GM12872 (cell line): ENCODE measurements at regions not wholly inside any gene's neighbourhood (a gene's known extent, or its start where the extent isn't known, plus 50 kb on each side); places are given as distances from the start of the nearest gene placed in this dataset.

ENCODE experiments used
- CTCF ChIP-seq: IDR thresholded peaks from 3 replicates; pipeline ENCODE4 v1.5.1; 2011; ENCODE audit warnings: low read depth, mild to moderate bottlenecking, low read length, moderate library complexity; ENCODE audit not compliant: insufficient read depth

GRCh38 chr21:15434163-15434905 is 295.4 kb upstream of the USP25 start:
- no peak for TF ChIP-seq CTCF

GRCh38 chr21:15436031-15436430 is 293.8 kb upstream of the USP25 start:
- TF ChIP-seq CTCF: no peak

DNA sequence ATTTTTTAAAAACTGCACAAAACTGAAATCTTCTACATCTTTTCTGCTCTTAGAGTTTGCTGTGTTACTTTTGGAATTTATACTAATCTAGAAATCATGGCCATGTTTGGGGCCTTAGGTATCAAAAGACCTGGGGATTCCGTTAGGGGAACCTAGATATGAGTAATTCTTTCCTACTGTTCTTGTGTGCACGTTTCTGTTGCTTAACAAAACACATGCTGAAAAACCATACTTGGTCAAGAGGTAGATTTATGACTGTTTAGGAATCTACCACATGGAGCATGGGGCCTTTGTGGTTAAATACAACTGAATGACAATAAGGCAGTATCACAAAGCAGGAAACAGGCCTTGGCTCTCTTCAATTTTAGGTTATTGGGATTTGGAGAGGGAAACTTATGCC is 291.9 kb upstream of the USP25 start:
- no peak for TF ChIP-seq CTCF

GRCh38 chr21:15439726-15440125 is 290.1 kb upstream of the USP25 start:
- no peak for TF ChIP-seq CTCF

DNA sequence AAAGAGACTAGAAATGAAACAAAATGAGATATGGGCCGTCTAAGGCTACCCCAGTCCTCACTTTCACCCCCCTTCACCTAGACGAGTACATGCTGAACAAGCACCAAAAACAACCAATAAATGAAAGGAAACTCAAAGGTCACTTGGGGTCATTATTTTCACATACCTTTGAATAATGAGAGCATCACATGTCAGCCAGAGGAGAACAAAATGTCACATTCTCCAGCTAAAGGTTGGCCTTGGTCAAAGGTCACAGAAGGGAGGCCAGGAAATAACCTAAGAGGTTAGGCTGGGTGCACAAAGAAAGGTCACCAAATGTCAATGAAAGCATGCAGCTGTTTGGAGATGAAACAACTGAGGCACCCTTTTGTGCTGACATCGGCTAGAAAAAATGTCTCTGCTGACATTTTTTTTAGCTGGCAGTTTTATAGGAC is 288.7 kb upstream of the USP25 start:
- no peak for TF ChIP-seq CTCF

DNA sequence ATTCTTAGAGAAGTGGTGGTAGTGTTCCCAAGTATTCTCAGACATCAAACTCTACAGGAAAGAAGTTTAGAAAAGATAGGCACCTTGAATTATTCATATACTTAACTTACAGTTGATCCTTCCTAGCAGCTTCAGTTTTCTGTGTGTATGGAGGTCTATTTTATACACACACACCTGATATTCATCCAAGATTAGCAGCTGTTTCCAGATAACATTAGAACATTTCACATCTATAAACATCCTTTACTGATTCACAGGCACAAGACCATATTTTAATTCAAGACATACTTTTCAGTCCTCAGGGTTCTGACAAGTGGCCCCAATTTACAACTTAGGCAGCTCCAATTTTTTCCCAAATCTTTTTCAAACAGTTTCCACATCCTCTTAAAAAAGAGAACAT is 287.8 kb upstream of the USP25 start:
- no peak for TF ChIP-seq CTCF

GRCh38 chr21:15442743-15443469 is 286.9 kb upstream of the USP25 start:
- TF ChIP-seq CTCF: no peak
